ENCODE measurements at regions not wholly inside any gene's neighbourhood (a gene's known extent, or its start where the extent isn't known, plus 50 kb on each side); places are given as distances from the start of the nearest gene placed in this dataset.

DNA sequence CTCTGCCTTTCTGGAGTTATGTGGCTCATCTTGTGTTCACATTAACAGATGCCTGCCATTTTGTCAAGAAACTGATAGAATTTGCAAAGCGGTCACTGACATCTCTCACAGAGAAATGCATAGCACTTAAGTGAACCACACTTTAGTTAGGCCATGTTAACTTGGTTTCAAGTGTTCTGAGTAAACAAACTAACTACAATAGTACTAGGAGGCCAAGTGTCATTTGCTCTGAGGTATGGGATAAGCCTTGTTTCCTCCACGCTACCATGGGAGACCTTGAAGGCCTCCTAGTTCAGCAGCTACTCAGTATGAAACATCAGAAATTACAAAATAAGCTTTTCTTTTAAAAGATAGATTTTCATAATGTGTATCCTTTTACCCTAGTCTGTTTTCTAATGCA lies 143.5 kb upstream of the MARCKS start:
- no peak for DNase-seq (ENCODE audit: low spot score)
- no peaks in the 10 kb centered on the region for H3K36me3 ChIP-seq (ENCODE audit: control insufficient read depth in 4 of 4, insufficient read depth in 3 of 4, low read depth in 1 of 4, low read length in 3 of 4)
- H3K27me3 ChIP-seq (ENCODE audit: control insufficient read depth in 4 of 4, insufficient read depth in 4 of 4, low read length in 3 of 4): no peaks in the 10 kb centered on the region
- H3K9me3 ChIP-seq (ENCODE audit: control insufficient read depth in 4 of 4, low read length in 3 of 4): no peaks in the 10 kb centered on the region
- H3K4me1 ChIP-seq (ENCODE audit: control insufficient read depth in 4 of 4, insufficient read depth in 4 of 4, low read length in 3 of 4): no peaks in the 10 kb centered on the region
- TF ChIP-seq SP1 (IDR thresholded peaks at IDR 0.05) (no peak), RAD21 (IDR thresholded peaks at IDR 0.05) (no peak)
- no peak overlapping the region for H3K4me3 ChIP-seq (ENCODE audit: low read depth in 1 of 3, low read length in 3 of 3)
- H3K9ac ChIP-seq (ENCODE audit: low read depth in 1 of 2, low read length in 2 of 2): no peak overlapping the region
- 95% methylated on average over 2 of the region's 2 CpGs for WGBS
- no peak overlapping the region for H3K27ac ChIP-seq (ENCODE audit: low read depth in 1 of 2, low read length in 2 of 2)

DNA sequence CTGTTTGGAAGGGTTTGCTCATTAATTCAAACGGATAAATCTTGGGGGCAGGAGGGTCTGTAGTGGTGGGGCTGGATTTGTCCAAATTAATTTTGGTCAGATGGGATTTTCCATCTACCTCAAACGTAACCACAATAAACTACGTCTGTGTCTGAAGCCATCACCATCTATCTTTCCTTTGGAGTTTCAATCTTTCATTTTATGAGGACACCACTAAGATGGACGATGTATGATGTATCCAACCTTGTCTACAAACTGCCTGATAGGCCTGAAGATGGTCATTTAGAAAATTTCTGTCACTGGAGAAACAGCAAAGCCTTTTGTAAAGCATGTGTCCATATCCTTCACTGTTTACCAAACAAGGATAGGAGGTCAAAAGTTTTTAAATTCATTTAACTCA lies 138.6 kb upstream of the MARCKS start:
- no peak overlapping the region for H3K9ac ChIP-seq (ENCODE audit: low read depth in 1 of 2, low read length in 2 of 2)
- H3K4me3 ChIP-seq (ENCODE audit: low read depth in 1 of 3, low read length in 3 of 3): no peak overlapping the region
- no peaks in the 10 kb centered on the region for H3K27me3 ChIP-seq (ENCODE audit: control insufficient read depth in 4 of 4, insufficient read depth in 4 of 4, low read length in 3 of 4)
- H3K4me1 ChIP-seq (ENCODE audit: control insufficient read depth in 4 of 4, insufficient read depth in 4 of 4, low read length in 3 of 4): peaks cover 0 to 4% (median 0%) of the 10 kb centered on the region in 4 donors
- DNase-seq (ENCODE audit: low spot score): no peak
- H3K36me3 ChIP-seq (ENCODE audit: control insufficient read depth in 4 of 4, insufficient read depth in 3 of 4, low read depth in 1 of 4, low read length in 3 of 4): no peaks in the 10 kb centered on the region
- no peaks in the 10 kb centered on the region for H3K9me3 ChIP-seq (ENCODE audit: control insufficient read depth in 4 of 4, low read length in 3 of 4)
- TF ChIP-seq RAD21 (IDR thresholded peaks at IDR 0.05) (no peak), HNF4G (IDR thresholded peaks at IDR 0.05) (no peak), JUND (IDR thresholded peaks at IDR 0.05) (no peak), HNF4A (conservative IDR thresholded peaks at IDR 0.05) (no peak), GABPA (IDR thresholded peaks at IDR 0.05 in 1 of 2, conservative IDR thresholded peaks at IDR 0.05 in 1 of 2) (no peak), EGR1 (IDR thresholded peaks at IDR 0.05; ENCODE audit: low read depth in 2 of 2) (no peak), FOXA2 (IDR thresholded peaks at IDR 0.05) (no peak), RXRA (IDR thresholded peaks at IDR 0.05) (no peak), SP1 (IDR thresholded peaks at IDR 0.05) (no peak), FOXA1 (IDR thresholded peaks at IDR 0.05) (no peak), TAF1 (conservative IDR thresholded peaks at IDR 0.05) (no peak)
- TF ChIP-seq, protein P1, sequence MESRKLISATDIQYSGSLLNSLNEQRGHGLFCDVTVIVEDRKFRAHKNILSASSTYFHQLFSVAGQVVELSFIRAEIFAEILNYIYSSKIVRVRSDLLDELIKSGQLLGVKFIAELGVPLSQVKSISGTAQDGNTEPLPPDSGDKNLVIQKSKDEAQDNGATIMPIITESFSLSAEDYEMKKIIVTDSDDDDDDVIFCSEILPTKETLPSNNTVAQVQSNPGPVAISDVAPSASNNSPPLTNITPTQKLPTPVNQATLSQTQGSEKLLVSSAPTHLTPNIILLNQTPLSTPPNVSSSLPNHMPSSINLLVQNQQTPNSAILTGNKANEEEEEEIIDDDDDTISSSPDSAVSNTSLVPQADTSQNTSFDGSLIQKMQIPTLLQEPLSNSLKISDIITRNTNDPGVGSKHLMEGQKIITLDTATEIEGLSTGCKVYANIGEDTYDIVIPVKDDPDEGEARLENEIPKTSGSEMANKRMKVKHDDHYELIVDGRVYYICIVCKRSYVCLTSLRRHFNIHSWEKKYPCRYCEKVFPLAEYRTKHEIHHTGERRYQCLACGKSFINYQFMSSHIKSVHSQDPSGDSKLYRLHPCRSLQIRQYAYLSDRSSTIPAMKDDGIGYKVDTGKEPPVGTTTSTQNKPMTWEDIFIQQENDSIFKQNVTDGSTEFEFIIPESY (IDR thresholded peaks at IDR 0.05): no peak
- TF ChIP-seq, protein P2, sequence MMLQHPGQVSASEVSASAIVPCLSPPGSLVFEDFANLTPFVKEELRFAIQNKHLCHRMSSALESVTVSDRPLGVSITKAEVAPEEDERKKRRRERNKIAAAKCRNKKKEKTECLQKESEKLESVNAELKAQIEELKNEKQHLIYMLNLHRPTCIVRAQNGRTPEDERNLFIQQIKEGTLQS (IDR thresholded peaks at IDR 0.05): no peak
- TF ChIP-seq, protein P3, sequence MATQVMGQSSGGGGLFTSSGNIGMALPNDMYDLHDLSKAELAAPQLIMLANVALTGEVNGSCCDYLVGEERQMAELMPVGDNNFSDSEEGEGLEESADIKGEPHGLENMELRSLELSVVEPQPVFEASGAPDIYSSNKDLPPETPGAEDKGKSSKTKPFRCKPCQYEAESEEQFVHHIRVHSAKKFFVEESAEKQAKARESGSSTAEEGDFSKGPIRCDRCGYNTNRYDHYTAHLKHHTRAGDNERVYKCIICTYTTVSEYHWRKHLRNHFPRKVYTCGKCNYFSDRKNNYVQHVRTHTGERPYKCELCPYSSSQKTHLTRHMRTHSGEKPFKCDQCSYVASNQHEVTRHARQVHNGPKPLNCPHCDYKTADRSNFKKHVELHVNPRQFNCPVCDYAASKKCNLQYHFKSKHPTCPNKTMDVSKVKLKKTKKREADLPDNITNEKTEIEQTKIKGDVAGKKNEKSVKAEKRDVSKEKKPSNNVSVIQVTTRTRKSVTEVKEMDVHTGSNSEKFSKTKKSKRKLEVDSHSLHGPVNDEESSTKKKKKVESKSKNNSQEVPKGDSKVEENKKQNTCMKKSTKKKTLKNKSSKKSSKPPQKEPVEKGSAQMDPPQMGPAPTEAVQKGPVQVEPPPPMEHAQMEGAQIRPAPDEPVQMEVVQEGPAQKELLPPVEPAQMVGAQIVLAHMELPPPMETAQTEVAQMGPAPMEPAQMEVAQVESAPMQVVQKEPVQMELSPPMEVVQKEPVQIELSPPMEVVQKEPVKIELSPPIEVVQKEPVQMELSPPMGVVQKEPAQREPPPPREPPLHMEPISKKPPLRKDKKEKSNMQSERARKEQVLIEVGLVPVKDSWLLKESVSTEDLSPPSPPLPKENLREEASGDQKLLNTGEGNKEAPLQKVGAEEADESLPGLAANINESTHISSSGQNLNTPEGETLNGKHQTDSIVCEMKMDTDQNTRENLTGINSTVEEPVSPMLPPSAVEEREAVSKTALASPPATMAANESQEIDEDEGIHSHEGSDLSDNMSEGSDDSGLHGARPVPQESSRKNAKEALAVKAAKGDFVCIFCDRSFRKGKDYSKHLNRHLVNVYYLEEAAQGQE (IDR thresholded peaks at IDR 0.05): no peak
- TF ChIP-seq, protein P4, sequence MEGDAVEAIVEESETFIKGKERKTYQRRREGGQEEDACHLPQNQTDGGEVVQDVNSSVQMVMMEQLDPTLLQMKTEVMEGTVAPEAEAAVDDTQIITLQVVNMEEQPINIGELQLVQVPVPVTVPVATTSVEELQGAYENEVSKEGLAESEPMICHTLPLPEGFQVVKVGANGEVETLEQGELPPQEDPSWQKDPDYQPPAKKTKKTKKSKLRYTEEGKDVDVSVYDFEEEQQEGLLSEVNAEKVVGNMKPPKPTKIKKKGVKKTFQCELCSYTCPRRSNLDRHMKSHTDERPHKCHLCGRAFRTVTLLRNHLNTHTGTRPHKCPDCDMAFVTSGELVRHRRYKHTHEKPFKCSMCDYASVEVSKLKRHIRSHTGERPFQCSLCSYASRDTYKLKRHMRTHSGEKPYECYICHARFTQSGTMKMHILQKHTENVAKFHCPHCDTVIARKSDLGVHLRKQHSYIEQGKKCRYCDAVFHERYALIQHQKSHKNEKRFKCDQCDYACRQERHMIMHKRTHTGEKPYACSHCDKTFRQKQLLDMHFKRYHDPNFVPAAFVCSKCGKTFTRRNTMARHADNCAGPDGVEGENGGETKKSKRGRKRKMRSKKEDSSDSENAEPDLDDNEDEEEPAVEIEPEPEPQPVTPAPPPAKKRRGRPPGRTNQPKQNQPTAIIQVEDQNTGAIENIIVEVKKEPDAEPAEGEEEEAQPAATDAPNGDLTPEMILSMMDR (IDR thresholded peaks at IDR 0.05; ENCODE audit: low read depth, low read length, missing input control): no peak
- TF ChIP-seq, protein P5, sequence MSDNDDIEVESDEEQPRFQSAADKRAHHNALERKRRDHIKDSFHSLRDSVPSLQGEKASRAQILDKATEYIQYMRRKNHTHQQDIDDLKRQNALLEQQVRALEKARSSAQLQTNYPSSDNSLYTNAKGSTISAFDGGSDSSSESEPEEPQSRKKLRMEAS (IDR thresholded peaks at IDR 0.05): no peak
- no peak overlapping the region for H3K27ac ChIP-seq (ENCODE audit: low read depth in 1 of 2, low read length in 2 of 2)
- 83% methylated on average over 4 of the region's 4 CpGs for WGBS
